Fibroblast of pulmonary artery (primary cell): ENCODE measurements at regions not wholly inside any gene's neighbourhood (a gene's known extent, or its start where the extent isn't known, plus 50 kb on each side); places are given as distances from the start of the nearest gene placed in this dataset.

Source experiments
- DNase-seq: peaks from one replicate; pipeline ENCODE4 v3.0.0-alpha.2; 2010; ENCODE audit warnings: low read depth
- H3K4me3 ChIP-seq: replicated peaks from 2 replicates; pipeline ENCODE4 v1.5.1; 2011; ENCODE audit warnings: low read depth, mild to moderate bottlenecking, control low read depth, low read length, moderate library complexity
- CTCF ChIP-seq: IDR thresholded peaks from 2 replicates; pipeline ENCODE4 v1.5.1; 2011; ENCODE audit warnings: mild to moderate bottlenecking, control low read depth, low read length, inconsistent platforms; ENCODE audit errors: missing control alignments

DNA sequence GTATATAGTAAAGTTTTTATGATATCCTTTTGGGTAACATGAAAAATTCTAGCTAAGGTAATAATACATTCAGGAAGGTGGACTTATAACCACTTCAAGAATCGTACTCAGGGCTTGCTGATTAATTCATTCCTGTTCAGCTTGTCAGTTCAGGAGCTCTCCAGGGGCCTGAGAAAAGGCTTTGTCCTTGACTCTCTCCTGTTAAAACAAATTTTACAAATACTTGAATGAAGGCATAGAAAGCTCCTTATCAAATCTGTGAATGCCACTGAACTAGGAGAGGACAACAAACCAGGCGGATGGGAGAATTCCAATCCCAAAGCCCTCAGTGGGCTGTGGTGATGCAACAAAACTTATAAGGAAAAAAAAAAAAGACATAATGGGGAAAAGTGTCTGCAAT lies 354.5 kb upstream of the ZMIZ1 start:
- no peak overlapping the region for H3K4me3 ChIP-seq
- DNase-seq: no peak

GRCh38 chr10:78715435-78715834 lies 353.3 kb upstream of the ZMIZ1 start:
- no peak for DNase-seq
- TF ChIP-seq CTCF: no peak
- H3K4me3 ChIP-seq: no peak overlapping the region

More for the DNA sequence above, 354.5 kb upstream of the ZMIZ1 start:
- no peak for TF ChIP-seq CTCF

DNA sequence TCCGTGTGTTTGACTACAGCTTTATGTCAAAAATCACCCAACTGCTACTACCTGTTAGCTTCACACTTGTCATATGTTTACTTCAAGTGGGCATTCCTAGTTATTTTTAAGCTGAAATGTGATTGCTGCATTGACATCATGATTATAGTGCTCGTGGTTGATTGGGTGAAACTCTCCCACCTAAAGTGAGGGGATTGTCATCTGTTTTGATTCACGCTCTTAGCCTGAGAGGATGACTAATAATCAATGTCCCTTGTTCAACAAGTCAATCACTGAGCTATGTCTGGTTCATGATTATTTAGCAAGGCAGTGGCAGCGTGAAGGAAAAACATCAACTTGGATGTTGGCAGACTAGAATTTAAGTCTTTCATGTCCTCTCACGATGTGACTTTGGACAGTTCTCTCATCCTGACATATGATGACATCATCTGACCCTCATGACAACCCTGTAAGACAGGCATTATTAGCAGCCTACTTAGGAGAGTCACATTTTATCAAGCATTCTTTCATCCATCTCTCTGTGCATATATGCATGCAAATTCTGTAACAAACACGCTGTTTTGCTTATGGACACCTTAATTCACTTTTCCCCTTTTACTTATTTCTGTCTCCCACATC lies 352.6 kb upstream of the ZMIZ1 start:
- TF ChIP-seq CTCF: no peak
- DNase-seq: no peak
- no peak overlapping the region for H3K4me3 ChIP-seq

GRCh38 chr10:78717200-78717599 lies 351.6 kb upstream of the ZMIZ1 start:
- DNase-seq: peak; percentile 12
- TF ChIP-seq CTCF: no peak
- no peak overlapping the region for H3K4me3 ChIP-seq

GRCh38 chr10:78718032-78718572 lies 350.7 kb upstream of the ZMIZ1 start:
- TF ChIP-seq CTCF: no peak
- DNase-seq: no peak
- H3K4me3 ChIP-seq: no peak overlapping the region

- TF ChIP-seq CTCF: no peak
- DNase-seq: no peak
- H3K4me3 ChIP-seq: no peak overlapping the region
Measured at GRCh38 chr10:78719276-78719675, 349.5 kb upstream of the ZMIZ1 start.

DNA sequence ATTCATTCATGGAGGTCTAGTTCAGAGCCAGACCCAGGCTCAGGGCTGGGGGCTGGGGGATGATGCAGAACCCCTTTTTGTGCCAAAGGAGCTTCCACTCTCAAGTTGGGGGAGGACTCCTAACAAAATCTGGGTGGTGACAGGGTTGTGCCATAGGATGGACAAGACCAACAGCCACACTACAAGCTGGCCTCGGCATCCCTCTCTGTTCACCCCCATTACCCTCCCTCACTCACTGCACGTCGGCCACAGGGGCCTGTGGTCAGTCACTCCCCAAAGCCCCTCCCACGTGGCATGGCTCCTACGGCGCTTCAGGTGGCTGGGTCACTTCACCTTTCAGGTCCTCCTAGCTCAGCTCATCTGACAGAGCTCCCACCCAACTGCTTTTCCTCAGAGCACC lies 348.7 kb upstream of the ZMIZ1 start:
- no peak for DNase-seq
- no peak overlapping the region for H3K4me3 ChIP-seq
- TF ChIP-seq CTCF: no peak
